GM12878 (cell line): ENCODE measurements at regions not wholly inside any gene's neighbourhood (a gene's known extent, or its start where the extent isn't known, plus 50 kb on each side); places are given as distances from the start of the nearest gene placed in this dataset.

Experiments used
- ATAC-seq: fragments of 200-7000 bp; cut with Tn5 transposase; 3 replicates; pipeline ENCODE4 v1.9.1; 2020; ENCODE audit warnings: mild to moderate bottlenecking, moderate library complexity
- BruUV-seq: library from RNA; stranded (reverse); fragments of 400-500 nt; replicated peaks from 2 replicates; lab custom pipeline; 2021; lab: Mats Ljungman, UMichigan
- CTCF ChIA-PET: fragments of 300-600 bp; sonication (Branson Sonifier 250); formaldehyde crosslinking; extraction: SDS; loops from one replicate; lab custom pipeline; 2021; ENCODE audit warnings: inconsistent platforms; lab: Yijun Ruan, JAX
- POLR2A ChIA-PET: fragments of 350-600 bp; formaldehyde crosslinking; extraction: SDS; loops from one replicate; lab custom pipeline; 2021; ENCODE audit warnings: inconsistent platforms; lab: Charles Lee
- RAD21 ChIA-PET: fragments of 300-600 bp; sonication (Branson Sonifier 250); formaldehyde crosslinking; loops from one replicate; lab custom pipeline; 2023; ENCODE audit warnings: antibody characterized with exemption; ENCODE audit not compliant: unreplicated experiment; lab: Charles Lee
- SMC1A ChIA-PET: fragments of 300-600 bp; sonication (Branson Sonifier 250); formaldehyde crosslinking; loops from one replicate; lab custom pipeline; 2023; ENCODE audit not compliant: unreplicated experiment, uncharacterized antibody; lab: Charles Lee
- DNase-seq: peaks from one replicate; pipeline ENCODE4 v3.0.0-alpha.2; 2011; ENCODE audit warnings: low read depth, low spot score
- FAIRE-seq: peaks from 3 replicates; lab custom pipeline; 2011; peaks lifted over from hg19 to GRCh38; lab: Jason Lieb, UNC
- H2AFZ ChIP-seq: 2 replicates; pipeline ENCODE4 v1.6.0; 2011; ENCODE audit warnings: low read depth, low read length, control low read depth; ENCODE audit not compliant: control insufficient read depth
- H3K27ac ChIP-seq: 2 replicates; pipeline ENCODE4 v1.5.1; 2011; ENCODE audit warnings: control low read depth; ENCODE audit not compliant: control insufficient read depth, insufficient read depth
- H3K27me3 ChIP-seq, 2 experiments: replicated peaks in 1 of 2; 2 replicates each; pipeline versions ENCODE4 v1.6.0 to v1.6.1; 2011; ENCODE audit warnings: low read length in 1 of 2; ENCODE audit not compliant: control insufficient read depth in 2 of 2, insufficient read depth in 2 of 2
- H3K36me3 ChIP-seq, 2 experiments: 2 replicates each; pipeline ENCODE4 v1.5.1; 2011; ENCODE audit warnings: low read length in 1 of 2; ENCODE audit not compliant: control insufficient read depth in 2 of 2, insufficient read depth in 2 of 2
- H3K4me1 ChIP-seq: 2 replicates; pipeline ENCODE4 v1.6.1; 2011; ENCODE audit warnings: mild to moderate bottlenecking, low read length, moderate library complexity, mixed read lengths; ENCODE audit not compliant: control insufficient read depth, insufficient read depth
- H3K4me2 ChIP-seq: 2 replicates; pipeline ENCODE4 v1.6.0; 2011; ENCODE audit warnings: control low read depth; ENCODE audit not compliant: control insufficient read depth, insufficient read depth
- H3K4me3 ChIP-seq: fragments of 200-600 bp; sonication (generic); 2 replicates; pipeline ENCODE4 v1.5.1; 2016
- H3K79me2 ChIP-seq: 2 replicates; pipeline ENCODE4 v1.6.0; 2011; ENCODE audit warnings: low read length; ENCODE audit not compliant: control insufficient read depth, insufficient read depth
- H3K9ac ChIP-seq: 2 replicates; pipeline ENCODE4 v1.8.0; 2011; ENCODE audit warnings: low read length, control low read depth, mixed read lengths; ENCODE audit not compliant: control insufficient read depth, insufficient read depth
- H3K9me3 ChIP-seq: replicated peaks from 3 replicates; pipeline ENCODE4 v1.5.1; 2011; ENCODE audit warnings: mild to moderate bottlenecking, low read length; ENCODE audit not compliant: control insufficient read depth, insufficient read depth
- H4K20me1 ChIP-seq: 2 replicates; pipeline ENCODE4 v1.6.0; 2011; ENCODE audit not compliant: control insufficient read depth, insufficient read depth
- ETV6 ChIP-seq, 2 experiments: fragments of 450-650 bp in 1 of 2; IDR thresholded peaks in 1 of 2; conservative IDR thresholded peaks in 1 of 2; 2 replicates each; pipeline ENCODE4 v1.6.1; 2014; ENCODE audit warnings: antibody characterized with exemption in 1 of 2, borderline replicate concordance in 1 of 2, low read depth in 1 of 2, mild to moderate bottlenecking in 1 of 2, moderate library complexity in 1 of 2
- GABPA ChIP-seq: IDR thresholded peaks from 2 replicates; pipeline ENCODE4 v1.6.1; 2014; ENCODE audit warnings: antibody characterized with exemption, low read depth, mild to moderate bottlenecking, inconsistent platforms
- POLR2AphosphoS2 ChIP-seq: IDR thresholded peaks from 2 replicates; pipeline ENCODE4 v1.6.1; 2011; ENCODE audit warnings: low read depth, mild to moderate bottlenecking, low read length, improper control_type of control experiment, moderate library complexity
- RAD21 ChIP-seq: IDR thresholded peaks from 2 replicates; pipeline ENCODE4 v1.6.1; 2011; ENCODE audit warnings: mild to moderate bottlenecking, low read depth, low read length, moderate library complexity; ENCODE audit not compliant: insufficient read depth
- RELA ChIP-seq: fragments of 450-650 bp; IDR thresholded peaks from 2 replicates; pipeline ENCODE4 v1.8.0; 2014; ENCODE audit warnings: borderline replicate concordance; ENCODE audit not compliant: partially characterized antibody
- SUPT20H ChIP-seq: IDR thresholded peaks from 2 replicates; pipeline ENCODE4 v1.6.1; 2011; ENCODE audit warnings: low read depth, mild to moderate bottlenecking, low read length, moderate library complexity, borderline replicate concordance; ENCODE audit not compliant: control insufficient read depth
- ZBTB40 ChIP-seq: fragments of 450-650 bp; IDR thresholded peaks from 2 replicates; pipeline ENCODE4 v1.6.1; 2016; ENCODE audit warnings: mild to moderate bottlenecking, moderate library complexity, borderline replicate concordance
- WGBS: methylation state at CpG from one replicate; pipeline ENCODE4 v1.1.6; 2016; ENCODE audit warnings: low lambda C conversion rate; ENCODE audit not compliant: insufficient replicate concordance, insufficient coverage; ENCODE audit errors: missing lambda C conversion rate; 5-methylcytosine and 5-hydroxymethylcytosine counted together
- in situ Hi-C: fragments of 300-500 bp; cut with MboI; formaldehyde crosslinking; loops from 9 replicates; pipeline ENCODE4 v1.14.3; 2018; ENCODE audit warnings: mixed read lengths
- intact Hi-C: fragments of 100-400 bp; cut with micrococcal nuclease; formaldehyde crosslinking; loops from one replicate; pipeline ENCODE4 v1.14.2; 2022; ENCODE audit not compliant: unreplicated experiment

DNA sequence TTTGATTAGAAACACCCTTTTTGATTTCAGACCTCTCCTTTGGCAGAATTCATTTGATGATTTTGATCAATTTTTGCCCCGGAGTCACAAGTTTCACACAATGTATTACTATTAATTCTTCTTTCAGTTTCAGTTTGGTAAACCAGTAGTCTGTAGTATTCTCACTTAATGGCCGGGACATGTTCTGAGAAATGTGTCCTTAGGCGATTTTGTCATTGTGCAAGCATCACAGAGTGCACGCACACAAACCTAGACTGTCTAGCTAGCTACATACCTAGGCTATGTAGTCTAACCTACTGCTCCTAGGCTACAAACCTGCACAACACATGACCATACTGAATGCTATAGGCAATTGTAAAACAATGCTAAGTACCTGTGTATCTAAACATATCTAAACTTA, 662.5 kb downstream of the IRX1 start (continued):
- TF ChIP-seq POLR2AphosphoS2: no peak
- no peak for TF ChIP-seq ZBTB40
- TF ChIP-seq ETV6 (conservative IDR thresholded peaks at IDR 0.05 in 1 of 2, IDR thresholded peaks at IDR 0.05 in 1 of 2; ENCODE audit: borderline replicate concordance in 1 of 2, low read depth in 1 of 2): no peak

DNA sequence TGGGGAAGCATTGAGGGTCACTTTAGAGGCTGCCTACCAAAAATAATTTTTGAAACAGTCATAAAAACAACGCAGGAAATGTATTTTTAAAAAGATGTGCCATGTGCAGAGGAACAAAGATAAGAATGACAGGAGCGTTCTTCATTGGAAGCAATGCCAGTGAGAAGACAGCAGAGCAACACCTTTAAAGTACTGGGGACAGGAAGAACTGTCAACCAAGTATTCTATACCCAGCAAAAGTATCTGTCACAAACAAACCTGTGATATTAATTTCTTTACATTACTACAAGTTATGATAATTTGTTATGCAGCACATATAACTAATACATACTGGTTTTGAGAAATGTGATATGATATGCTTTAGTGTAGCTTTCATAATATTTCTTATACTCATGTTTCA, 675.6 kb downstream of the IRX1 start:
- FAIRE-seq: no peak
- TF ChIP-seq RELA: no peak
- TF ChIP-seq GABPA: no peak
- TF ChIP-seq RAD21: no peak
- no peak for TF ChIP-seq SUPT20H
- BruUV-seq: no TSS peak
- no peaks in the 10 kb centered on the region for H3K27me3 ChIP-seq
- H2AFZ ChIP-seq: no peak overlapping the region
- no peak overlapping the region for H3K4me3 ChIP-seq
- 38% methylated on average over 2 of the region's 2 CpGs for WGBS
- no peak for ATAC-seq
- SMC1A ChIA-PET: no interaction called here
- intact Hi-C loops: no loop called here
- H4K20me1 ChIP-seq: no peaks in the 10 kb centered on the region
- no peak for DNase-seq
- no peak overlapping the region for H3K27ac ChIP-seq
- H3K4me1 ChIP-seq: no peaks in the 10 kb centered on the region
- RAD21 ChIA-PET: no interaction called here
- no peaks in the 10 kb centered on the region for H3K79me2 ChIP-seq
- no peaks in the 10 kb centered on the region for H3K9me3 ChIP-seq
- no peaks in the 10 kb centered on the region for H3K36me3 ChIP-seq
- no peak overlapping the region for H3K4me2 ChIP-seq
- in situ Hi-C loops: no loop called here
- no peak overlapping the region for H3K9ac ChIP-seq
- POLR2A ChIA-PET: no interaction called here
- CTCF ChIA-PET: no interaction called here
